Gastroesophageal sphincter (tissue), 3 donors: ENCODE measurements at regions not wholly inside any gene's neighbourhood (a gene's known extent, or its start where the extent isn't known, plus 50 kb on each side); places are given as distances from the start of the nearest gene placed in this dataset.

ENCODE experiments used
- CTCF ChIP-seq, 4 experiments: fragments of 200-600 bp in 2 of 4; fragments of 450-650 bp in 2 of 4; sonication (generic) in 1 of 4; IDR thresholded peaks; one replicate each; pipeline ENCODE4 v1.5.1; 2017 to 2019; ENCODE audit warnings: antibody characterized with exemption in 4 of 4, mild to moderate bottlenecking in 2 of 4, moderate library complexity in 2 of 4
- POLR2A ChIP-seq, 2 donors: fragments of 450-650 bp; IDR thresholded peaks; one replicate each; pipeline ENCODE4 v1.6.1; 2017; ENCODE audit warnings: antibody characterized with exemption in 2 of 2, mild to moderate bottlenecking in 2 of 2, moderate library complexity in 1 of 2
- POLR2AphosphoS5 ChIP-seq: sonication (generic); formaldehyde crosslinking; IDR thresholded peaks from one replicate; pipeline ENCODE4 v1.6.1; 2017; ENCODE audit warnings: antibody characterized with exemption

DNA sequence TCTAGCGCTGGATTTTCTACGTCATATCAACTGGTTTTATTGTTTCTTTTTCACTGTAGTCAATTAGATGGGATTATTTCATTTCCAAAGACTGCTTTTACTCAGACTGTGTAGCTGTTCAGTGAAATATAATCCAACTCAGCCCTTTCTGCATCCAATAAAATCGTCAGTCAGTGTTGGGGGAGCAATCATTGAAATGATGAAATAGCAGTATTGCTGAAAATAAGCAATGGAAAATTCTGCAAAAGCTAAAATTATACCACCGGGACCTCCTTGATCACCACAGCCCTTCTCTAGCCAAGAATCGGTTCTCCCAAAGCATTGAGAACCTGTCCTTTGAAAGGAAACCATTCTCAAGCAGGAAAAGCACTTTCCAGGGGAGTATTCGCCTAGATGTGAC lies 243.1 kb upstream of the TENM3 start:
- no peak for TF ChIP-seq POLR2AphosphoS5
- no peak for TF ChIP-seq CTCF (IDR thresholded peaks at IDR 0.05)
- TF ChIP-seq POLR2A (IDR thresholded peaks at IDR 0.05), result no peak
